Umbilical cord (tissue), 1 donor: ENCODE measurements at regions not wholly inside any gene's neighbourhood (a gene's known extent, or its start where the extent isn't known, plus 50 kb on each side); places are given as distances from the start of the nearest gene placed in this dataset.

Experiments
- DNase-seq: peaks from one replicate; pipeline ENCODE4 v3.0.0-alpha.2; 2015; ENCODE audit warnings: low spot score

DNA sequence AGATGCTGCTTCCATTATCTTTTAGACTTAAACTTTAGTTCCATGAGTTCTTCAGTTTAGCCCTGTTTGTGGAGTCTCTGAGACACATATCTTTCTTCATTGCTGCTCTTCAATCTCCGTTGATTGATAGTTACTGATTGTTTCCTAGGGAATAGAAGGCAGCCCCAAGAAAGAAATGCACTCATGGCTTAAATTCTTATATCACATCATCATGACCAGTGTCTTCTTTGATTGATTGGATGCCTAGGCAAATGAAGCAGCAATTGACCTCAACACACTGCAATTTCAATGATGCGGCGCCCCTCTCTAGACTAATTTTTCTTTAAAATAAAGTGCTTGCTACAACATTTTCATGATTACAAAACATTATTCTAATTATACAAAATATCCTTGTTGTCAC lies 576.5 kb upstream of the VSTM2A start:
- no peak for DNase-seq

DNA sequence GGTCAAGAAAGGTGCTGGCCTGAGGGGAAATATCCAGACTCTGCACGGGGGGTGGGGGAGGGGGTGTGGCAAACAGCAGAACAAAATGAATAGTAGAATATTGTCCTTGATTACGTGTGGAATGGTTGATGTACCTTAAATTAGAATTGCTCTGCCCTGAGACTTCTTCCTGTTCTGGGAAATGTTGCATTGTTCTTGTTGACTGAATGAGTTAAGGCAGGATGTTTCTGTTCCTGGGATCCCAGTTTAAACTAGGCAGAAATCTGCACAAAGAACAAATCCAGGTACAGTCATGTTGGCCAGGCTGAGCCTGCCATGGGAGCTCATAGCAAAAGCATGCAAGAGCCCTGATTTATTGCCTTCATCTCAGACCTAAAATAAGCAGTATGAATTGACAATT lies 558.7 kb upstream of the VSTM2A start:
- DNase-seq, result no peak

DNA sequence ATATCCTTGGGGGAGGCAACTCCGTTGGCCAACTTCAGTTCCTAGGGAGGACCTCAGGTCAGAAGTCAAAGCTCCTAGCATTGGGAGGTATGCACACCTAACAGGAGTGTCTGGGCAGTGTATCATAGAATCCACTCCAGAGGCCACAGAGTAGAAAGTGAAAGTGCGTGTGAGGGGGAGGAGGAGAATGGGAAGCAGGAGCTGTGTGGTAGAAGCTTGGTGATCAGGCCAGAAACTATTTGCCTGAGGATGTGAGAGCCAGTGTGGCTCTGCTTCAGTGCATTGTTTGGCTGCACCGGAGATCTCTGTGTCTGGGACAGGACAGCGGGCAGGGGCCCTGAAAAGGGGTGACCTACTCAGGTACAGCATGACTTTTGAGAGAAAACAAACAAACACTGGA lies 557.4 kb upstream of the VSTM2A start:
- DNase-seq, result no peak

DNA sequence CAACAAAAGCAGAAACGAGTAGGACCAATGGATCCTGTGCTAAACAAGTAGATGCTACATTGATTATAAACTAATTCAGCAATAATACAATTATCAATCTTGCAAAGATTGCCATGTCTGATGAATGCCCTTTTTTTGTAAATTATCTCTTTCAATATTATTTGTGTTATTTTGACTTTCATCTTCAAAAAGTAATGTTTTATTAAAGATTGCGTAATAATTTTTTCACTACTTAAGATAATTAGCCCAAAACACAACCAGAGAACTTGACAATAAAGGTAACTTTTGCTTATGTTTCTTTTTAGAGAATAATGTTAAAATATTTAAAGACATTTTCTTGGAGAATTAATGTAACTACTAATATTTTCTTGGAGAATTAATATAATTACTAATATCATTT lies 553.8 kb upstream of the VSTM2A start:
- DNase-seq, result no peak

DNA sequence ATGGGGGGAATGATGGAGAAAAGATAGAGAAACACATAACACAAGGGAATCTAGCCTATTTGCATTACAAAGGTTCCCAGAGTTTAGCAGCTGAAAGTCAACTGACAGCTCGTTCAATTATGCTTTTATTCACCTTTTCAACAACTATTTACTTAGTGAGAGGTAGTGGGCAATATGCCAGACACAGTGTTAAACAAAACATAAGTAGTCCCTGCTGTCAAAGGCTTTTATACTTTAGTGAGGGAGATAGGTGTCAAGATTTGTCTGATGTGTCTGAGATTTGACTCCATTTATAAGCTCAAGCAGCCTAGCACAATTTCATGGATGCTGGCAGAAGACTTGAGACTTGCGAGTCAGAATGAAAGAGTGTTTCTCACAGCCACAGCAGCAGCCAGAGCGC lies 549.0 kb upstream of the VSTM2A start:
- DNase-seq, result no peak

DNA sequence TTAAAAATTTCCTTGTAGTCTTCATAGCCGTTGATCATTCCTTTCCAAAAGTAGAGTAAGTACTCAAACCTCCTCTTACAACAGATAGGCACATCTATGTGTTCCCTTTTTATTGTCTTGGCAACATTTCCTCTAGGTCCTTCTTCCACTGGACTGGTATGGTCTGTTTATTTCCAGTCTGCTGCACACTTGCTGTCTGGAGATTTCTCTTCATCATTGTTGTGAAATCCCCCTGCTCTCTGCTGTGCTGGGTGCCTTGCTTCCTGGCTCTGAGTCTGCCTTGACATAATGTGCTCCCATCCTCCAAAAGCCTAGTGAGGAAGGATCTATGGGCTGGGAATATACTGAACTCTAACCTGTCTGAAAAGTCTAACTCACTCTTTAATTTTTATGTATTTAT lies 545.3 kb upstream of the VSTM2A start:
- DNase-seq, result no peak

DNA sequence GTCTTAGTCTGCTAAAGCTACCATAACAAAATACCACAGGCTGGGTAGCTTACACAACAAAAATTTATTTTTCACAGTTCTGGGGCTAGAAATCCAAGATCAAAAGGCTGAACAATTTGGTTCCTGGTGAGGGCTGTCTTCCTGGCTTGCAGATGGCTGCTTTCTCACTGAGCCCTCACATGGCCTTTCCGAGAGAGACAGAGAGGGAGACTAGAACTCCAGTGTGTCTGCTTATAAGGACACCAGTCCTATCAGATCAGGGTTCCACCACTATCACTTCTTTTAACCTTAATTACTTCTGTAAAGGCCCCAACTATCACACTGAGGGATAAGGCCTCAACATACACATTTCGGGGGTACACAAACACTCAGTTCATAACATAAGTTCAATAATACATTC lies 527.4 kb upstream of the VSTM2A start:
- no peak for DNase-seq

DNA sequence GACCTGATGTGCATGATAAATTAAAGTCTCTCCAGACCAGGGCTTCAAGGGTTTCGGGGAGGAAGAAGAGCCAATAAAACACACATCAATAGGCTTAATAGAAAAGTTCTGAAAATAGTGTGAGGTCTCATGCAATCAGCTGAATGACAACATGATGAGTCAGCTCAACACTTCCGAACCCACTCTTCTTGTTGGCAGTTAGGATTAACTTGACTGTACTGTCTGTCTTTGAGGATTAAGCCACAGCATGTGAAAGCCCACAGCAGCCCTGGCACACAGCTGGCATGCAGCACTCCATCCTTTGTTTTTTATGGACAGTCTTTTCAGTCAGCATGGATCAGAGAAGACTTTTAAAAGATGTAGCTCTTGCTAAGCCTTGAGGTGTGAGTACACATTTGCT lies 526.9 kb upstream of the VSTM2A start:
- no peak for DNase-seq

DNA sequence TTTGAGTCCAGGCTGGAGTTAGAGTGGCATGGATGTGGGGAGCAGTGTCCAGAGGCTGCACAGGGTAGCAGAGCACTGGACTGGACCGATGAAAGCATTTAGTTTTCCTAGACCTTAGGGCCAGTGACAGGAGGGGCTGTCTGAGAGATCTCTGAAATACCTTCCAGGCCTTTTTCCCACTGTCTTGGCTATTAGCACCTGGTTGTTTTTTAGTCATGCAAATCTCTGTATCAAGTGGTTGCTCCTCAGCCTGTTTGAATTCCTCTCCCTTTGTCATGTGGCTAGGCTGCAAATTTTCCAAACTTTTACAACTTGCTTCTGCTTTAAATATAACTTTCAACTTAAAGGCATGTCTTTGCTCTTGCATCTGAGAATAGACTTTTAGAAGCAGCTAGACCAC lies 504.3 kb upstream of the VSTM2A start:
- no peak for DNase-seq

DNA sequence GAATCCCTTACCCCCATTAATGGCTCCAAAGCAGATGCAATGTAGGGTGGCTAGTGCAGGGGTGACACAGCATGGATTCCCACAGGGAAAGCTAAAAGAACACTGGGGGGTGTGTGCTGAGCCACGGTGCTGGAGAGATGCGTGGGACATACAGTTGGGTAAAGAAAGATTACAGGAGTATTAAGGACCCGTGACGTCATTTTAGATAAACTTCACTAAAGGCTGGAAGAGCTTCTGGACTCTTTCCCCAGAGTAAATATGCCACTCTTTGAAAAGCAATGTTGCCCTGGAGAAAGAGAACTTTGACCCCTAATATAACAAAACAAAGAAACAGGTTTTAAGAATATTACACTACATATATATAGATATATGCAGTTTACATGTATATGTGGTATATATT lies 481.5 kb upstream of the VSTM2A start:
- no peak for DNase-seq

DNA sequence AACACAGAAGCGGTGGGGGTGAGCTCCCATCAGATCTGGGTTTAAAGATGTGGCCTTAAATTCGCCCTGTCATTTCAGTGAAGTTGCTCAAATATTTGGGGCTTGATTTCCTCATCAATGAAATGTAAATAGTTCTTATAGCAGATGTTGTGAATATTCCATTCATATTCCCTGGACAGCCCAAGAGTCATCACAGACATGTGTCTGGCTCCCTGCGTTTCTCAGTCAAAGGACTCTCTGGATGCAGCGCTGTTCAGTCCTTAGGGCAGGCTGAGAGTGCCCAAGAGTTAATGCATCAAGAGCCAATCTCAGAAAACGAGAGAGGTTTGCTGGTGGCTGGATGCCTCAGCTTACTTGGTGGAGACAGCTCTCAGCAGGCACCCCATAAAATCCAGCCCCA lies 475.5 kb upstream of the VSTM2A start:
- DNase-seq, result no peak

DNA sequence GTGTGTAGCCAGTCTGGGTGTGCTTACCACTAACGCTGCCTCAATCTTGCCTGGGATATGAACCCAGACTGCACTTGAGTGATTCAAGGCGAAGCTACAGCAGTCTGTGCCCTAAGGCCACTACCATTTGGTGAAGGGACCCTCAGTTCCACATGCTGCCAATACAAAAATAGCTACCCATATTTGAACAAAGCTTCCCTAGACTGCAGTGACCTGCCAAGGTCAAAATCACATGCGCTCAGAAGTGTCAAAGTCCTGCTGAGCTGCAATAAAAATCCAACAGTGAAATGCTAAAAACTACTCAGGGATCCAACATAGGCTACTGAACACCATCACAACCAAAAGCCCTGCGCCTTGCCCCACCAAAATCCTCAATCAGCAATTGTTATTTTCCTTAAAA lies 472.3 kb upstream of the VSTM2A start:
- DNase-seq, result no peak

DNA sequence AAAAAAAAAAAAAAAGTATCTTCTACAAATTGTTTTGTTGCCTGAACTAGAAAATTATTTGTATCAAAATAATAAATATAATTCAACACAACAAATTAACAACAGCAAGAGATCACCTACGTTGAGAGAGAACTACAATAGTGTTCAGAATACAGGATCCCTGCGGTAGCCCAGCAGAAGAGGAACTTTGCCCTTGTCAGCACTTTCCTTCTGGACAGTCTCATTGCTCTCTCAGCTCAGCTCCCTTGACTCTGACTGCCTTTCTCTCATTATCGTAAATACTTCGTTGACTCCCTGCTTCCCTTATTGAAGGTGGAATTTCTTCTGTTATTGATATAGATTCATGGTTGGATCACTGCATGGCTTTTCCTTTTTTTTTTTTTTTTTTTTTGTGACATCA lies 469.5 kb upstream of the VSTM2A start:
- DNase-seq, result no peak

DNA sequence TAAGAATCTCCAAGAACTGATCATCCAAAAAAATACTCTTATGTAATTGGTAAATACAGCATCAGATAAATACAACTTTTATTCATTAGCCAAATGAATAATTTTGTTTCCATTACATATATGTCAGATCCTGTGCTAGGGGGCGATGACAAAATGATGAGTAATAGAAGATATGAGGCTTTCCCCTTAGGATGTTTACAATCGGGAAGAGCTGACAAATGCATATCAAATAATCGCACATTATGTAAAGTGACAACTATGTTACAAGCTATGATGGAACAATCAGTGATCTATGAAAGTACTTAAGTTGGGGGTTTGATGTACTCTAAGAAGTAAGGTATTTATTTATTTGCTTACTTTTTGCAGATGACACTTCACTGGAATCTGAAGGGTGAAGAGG lies 465.6 kb upstream of the VSTM2A start:
- DNase-seq, result no peak

DNA sequence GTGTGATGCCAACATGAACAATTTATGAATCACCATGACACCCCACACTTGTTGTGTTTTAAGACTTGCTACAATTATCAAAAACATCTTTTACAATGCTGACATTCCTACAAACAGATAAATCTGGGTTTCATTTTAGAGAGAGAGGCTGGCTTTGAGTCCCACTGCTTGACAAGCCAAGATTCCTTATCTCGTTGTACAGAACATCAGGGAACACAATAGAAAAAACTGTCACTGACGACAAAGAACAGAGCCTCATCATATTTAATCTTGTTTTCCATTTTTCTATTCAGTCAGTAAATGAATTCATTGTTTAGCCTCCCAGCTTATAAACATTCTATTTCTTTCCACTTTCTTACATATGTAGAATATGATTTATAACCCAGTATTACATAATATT lies 461.6 kb upstream of the VSTM2A start:
- no peak for DNase-seq

DNA sequence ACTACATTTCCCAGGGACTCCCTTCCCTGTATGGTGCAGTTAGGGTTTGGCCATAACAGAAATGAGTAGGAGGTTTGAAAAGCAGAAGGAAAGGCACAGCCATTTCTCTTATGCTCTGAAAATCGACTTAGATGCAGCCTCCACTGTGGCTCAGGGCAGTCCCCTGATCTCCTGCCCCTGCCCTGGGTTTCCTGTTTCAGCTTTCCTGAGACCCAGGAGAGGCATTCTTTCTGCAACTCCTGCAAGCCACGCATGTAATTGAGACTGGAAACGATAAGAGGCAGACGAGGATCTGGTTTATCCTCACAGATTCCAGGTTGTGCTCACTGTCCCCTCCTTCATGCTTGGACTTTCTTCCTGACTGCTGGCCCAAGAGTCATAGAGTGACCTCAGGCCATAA lies 461.2 kb upstream of the VSTM2A start:
- no peak for DNase-seq

DNA sequence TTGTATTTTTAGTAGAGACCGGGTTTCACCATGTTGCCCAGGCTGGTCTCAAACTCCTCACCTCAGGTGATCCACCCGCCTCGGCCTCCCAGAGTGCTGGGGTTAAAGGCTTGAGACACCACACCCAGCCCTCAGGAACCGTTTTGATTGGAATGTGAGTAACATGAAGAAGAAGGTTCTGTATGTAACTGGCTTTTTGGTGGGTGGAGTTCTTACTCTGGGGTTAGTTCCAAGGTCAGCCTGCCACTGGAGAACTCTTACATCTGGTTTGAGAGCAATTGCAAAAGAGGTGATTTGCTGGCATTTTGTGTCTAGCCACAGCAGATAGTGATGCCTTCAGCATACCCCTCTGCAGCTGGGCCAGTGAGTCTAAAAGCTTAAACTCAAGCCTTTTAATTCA lies 457.8 kb upstream of the VSTM2A start:
- no peak for DNase-seq

DNA sequence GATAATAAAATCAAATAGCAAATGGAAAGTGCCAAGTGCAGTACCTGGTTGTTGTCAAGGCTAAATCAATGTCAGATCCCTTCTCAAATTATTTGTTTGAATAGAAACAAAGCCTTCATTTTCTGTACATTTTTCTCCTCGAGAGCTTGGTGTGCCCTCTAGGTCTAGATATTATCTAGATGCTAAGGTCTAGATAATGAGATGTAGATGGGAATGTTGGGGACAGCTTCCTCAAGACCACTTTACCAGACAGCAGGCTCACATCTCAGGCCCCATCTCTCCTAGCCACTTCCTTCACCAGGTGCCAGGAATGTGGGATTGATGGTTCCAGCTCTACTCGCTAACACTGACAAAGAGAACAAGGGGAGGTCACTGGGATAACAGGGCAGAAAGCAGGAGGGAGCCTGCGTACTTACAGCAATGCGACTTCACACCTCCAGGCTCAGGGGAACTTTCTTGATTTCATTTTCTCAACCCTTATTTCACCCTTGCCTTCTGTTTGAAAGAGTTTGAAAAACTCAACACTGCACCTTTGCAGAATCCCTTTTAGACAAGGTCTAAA lies 451.4 kb upstream of the VSTM2A start:
- DNase-seq, result no peak

DNA sequence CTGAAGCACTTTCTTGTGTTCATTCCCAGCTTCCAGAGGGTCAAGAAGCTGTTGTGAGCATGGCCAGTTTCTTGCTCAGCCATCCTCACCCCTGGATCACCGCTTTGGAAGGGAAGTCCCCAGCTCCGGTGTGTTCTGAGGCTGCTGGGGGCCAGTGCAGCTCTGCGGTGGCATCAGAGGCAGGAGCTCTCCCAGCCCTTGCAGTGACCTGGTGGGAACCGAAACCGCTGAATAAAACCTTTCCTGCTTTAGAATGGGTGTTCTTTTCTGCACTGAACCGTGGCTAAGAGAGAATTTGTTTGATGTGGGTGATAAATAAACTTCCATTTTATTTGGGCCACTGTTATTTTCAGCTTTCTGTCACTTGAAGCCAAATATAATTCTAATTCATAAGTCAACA lies 450.9 kb upstream of the VSTM2A start:
- no peak for DNase-seq

DNA sequence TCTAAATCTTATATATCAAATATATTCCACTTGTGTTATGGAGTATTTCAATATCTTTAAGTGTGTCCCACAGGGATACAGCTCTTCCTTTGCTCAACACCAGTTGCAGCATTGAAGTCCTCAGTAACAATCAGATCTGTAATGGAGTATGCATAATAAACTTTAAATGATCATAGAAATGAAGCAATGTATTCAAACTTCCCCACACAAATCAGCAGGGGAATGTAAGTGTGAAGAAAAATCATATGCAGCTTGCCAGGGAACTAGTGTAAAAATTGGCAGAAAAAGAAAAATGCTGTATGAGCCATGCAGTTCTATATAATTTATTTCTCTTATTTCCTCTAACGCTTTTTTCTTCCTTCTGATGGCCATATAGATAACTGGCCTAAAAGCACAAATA lies 444.3 kb upstream of the VSTM2A start:
- DNase-seq, result no peak

DNA sequence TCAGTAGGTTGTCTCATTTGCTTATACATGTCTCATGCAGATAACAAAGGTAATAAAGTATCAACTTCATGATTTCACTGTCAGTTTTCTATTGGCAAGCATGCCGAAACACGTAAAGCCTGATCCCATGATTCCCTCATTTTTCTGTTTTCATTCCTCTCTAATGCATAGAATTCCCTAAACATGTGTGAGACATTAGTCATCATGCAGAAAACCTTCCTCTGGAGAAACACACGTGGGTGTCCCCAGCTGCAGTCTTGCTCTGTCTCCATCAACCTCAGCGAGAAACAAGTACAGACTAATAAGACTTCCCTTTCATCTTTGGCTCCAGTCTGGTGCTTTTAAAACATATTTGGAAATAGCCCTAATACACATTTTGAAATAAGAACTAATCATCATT lies 432.7 kb upstream of the VSTM2A start:
- peak; percentile 1 for DNase-seq

DNA sequence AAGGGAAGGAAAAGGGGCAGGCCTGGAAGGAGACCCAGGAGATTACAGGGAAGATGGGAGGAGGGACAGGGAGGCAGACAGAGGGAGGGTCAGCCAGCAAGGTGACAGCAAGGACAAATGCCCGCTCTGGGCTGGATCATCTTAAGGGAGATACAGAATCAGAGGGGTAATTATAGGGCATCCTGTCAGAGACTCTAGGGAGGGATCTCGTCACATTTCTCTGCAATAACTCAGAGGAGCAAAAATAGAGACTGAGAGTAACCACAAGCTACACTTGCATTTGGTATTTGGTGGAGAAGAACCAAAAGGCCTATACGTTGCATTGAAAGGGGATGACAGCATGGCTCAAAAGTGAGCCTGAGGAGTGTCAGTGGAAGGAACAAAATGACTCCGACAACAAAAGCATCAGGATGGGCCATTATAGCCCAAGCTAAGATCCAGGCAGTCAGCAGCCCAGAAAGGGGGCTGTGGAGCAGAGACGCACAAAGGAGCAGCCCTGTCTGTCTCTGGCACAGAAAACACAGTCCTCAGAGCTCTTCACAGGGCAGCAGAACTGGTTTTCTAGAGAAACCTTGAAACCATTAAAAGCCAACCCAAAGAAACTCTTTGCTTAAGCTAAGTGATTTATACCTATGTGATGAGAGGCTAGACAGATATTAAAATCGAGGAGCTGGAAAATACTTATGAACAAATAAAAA lies 430.2 kb upstream of the VSTM2A start:
- peak; percentile 4 for DNase-seq

DNA sequence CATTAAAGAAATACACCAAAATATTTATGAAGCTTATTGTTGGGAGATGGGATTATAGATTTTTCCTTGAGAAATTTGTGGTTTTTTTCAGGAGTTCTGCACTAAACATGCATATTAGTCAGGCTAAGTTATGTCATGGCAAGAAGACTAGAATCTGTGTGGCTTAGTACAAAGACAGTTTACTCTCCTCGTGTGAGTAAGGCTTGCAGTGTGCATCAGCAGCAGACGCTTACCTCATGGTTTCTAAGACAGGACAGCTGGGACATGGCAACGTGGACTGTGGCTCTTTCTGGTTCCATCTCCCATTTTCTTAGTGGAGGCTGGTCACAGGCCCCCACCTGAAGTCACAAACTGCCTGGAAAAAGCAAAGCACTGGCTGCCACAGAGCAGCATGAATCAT lies 429.6 kb upstream of the VSTM2A start:
- DNase-seq, result peak; percentile 23
